ENCODE measurements at regions not wholly inside any gene's neighbourhood (a gene's known extent, or its start where the extent isn't known, plus 50 kb on each side); places are given as distances from the start of the nearest gene placed in this dataset.

- Histone ChIP-seq H3K9me3 (peaks cover 0 to 3% (median 0%) of the 10 kb centered on the region in 4 donors), H3K4me1 (no peaks in the 10 kb centered on the region), H3K4me3 (no peak overlapping the region), H3K27me3 (no peaks in the 10 kb centered on the region), H3K27ac (replicated peaks in 1 of 4) (no peak overlapping the region), H3K36me3 (no peaks in the 10 kb centered on the region)
- TF ChIP-seq POLR2A (IDR thresholded peaks at IDR 0.05; ENCODE audit: low read depth) = no peak
- no peak for TF ChIP-seq POLR2AphosphoS5 (IDR thresholded peaks at IDR 0.05)
- TF ChIP-seq EP300 (IDR thresholded peaks at IDR 0.05) = no peak
- no peak for TF ChIP-seq CTCF (IDR thresholded peaks at IDR 0.05)
- intact Hi-C loops (cut with DNase I) = no loop called here
- 76% methylated on average over 2 of the region's 2 CpGs for WGBS
- DNase-seq (ENCODE audit: extremely low spot score) = no peak
Observed at GRCh38 chr13:58446979-58447378, 815.4 kb downstream of the PCDH17 start.

DNA sequence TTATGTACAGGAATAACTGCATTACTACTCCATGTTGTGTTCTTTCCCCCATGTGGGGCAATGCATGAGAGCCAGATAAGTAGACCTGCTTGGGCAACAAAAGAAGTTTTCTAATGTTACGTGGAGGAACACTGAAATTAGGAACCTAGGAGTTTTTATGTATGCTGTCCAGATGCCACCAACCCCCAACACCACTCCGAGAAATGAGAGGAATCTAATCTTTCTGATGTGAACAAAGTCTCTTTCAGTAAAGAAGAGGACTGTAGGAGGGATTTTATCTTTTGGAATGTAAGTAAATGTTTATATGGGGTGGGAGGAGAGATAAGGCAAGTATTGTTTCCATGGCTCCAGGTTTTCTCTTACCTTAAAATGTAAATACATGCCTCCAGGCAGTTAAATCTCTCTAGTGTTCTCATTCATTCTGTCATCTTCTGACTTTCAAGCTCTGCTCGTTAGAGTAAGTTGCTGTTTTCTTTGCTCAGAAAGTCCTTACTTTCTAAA, 820.6 kb downstream of the PCDH17 start:
- DNase-seq (ENCODE audit: extremely low spot score) = no peak
- intact Hi-C loops (cut with DNase I) = no loop called here
- peaks cover 0 to 11% (median 0%) of the 10 kb centered on the region in 4 donors for H3K9me3 ChIP-seq
- WGBS = 56% methylated on average over 3 of the region's 3 CpGs
- H3K27me3 ChIP-seq = no peaks in the 10 kb centered on the region
- no peaks in the 10 kb centered on the region for H3K36me3 ChIP-seq
- TF ChIP-seq CTCF (IDR thresholded peaks at IDR 0.05) = no peak
- no peak for TF ChIP-seq EP300 (IDR thresholded peaks at IDR 0.05)
- no peak for TF ChIP-seq POLR2A (IDR thresholded peaks at IDR 0.05; ENCODE audit: low read depth)
- no peak for TF ChIP-seq POLR2AphosphoS5 (IDR thresholded peaks at IDR 0.05)
- H3K4me3 ChIP-seq = no peak overlapping the region
- H3K27ac ChIP-seq (replicated peaks in 1 of 4) = no peak overlapping the region
- H3K4me1 ChIP-seq = no peaks in the 10 kb centered on the region

DNA sequence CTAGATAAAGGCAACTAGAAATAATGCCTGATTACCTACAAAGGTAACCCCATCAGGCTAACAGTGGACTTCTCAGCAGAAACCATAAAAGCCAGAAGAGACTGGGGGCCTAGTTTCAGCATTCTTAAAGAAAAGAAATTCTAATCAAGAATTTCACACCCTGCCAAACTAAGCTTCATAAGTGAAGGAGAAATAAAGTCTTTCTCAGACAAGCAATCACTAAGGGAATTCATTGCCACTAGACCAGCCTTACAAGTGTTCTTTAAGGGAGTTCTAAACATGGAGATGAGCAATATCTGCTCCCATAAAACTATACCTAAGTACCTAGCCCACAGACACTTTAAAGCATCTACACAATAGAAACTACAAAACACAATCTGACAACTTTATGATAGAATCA, 823.5 kb downstream of the PCDH17 start:
- DNase-seq (ENCODE audit: extremely low spot score) = no peak
- H3K27me3 ChIP-seq = no peaks in the 10 kb centered on the region
- H3K4me1 ChIP-seq = no peaks in the 10 kb centered on the region
- H3K36me3 ChIP-seq = no peaks in the 10 kb centered on the region
- H3K4me3 ChIP-seq = no peak overlapping the region
- H3K9me3 ChIP-seq = peaks cover 0 to 11% (median 0%) of the 10 kb centered on the region in 4 donors
- TF ChIP-seq POLR2AphosphoS5 (IDR thresholded peaks at IDR 0.05) = no peak
- TF ChIP-seq EP300 (IDR thresholded peaks at IDR 0.05) = no peak
- TF ChIP-seq CTCF (IDR thresholded peaks at IDR 0.05) = no peak
- TF ChIP-seq POLR2A (IDR thresholded peaks at IDR 0.05; ENCODE audit: low read depth) = no peak
- H3K27ac ChIP-seq (replicated peaks in 1 of 4) = no peak overlapping the region
- intact Hi-C loops (cut with DNase I) = no loop called here

DNA sequence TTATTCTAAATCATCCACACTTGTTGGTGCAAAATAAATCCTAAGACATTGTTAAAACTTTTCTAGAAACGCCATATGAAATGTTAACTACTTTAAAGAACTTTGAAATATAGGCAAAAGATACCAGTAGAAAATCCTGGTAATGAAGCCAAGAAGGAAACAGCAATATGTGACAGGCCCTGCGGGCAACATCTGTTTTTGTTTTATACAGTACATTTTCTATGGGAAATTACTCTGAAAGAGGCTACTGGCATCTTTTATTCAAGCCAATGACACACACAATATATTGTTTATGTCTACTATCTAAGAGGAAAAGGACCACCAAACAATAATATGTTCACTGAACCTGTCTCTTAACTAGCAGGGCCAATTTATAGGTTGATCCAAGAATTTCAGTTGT, 829.7 kb downstream of the PCDH17 start:
- TF ChIP-seq POLR2A (IDR thresholded peaks at IDR 0.05; ENCODE audit: low read depth) (no peak), EP300 (IDR thresholded peaks at IDR 0.05) (no peak), CTCF (IDR thresholded peaks at IDR 0.05) (no peak), POLR2AphosphoS5 (IDR thresholded peaks at IDR 0.05) (no peak)
- H3K4me1 ChIP-seq = no peaks in the 10 kb centered on the region
- H3K27me3 ChIP-seq = no peaks in the 10 kb centered on the region
- no peak overlapping the region for H3K27ac ChIP-seq (replicated peaks in 1 of 4)
- intact Hi-C loops (cut with DNase I) = no loop called here
- WGBS = 52% methylated on average over 2 of the region's 2 CpGs
- H3K9me3 ChIP-seq = no peaks in the 10 kb centered on the region
- DNase-seq (ENCODE audit: extremely low spot score) = no peak
- no peak overlapping the region for H3K4me3 ChIP-seq
- H3K36me3 ChIP-seq = no peaks in the 10 kb centered on the region

DNA sequence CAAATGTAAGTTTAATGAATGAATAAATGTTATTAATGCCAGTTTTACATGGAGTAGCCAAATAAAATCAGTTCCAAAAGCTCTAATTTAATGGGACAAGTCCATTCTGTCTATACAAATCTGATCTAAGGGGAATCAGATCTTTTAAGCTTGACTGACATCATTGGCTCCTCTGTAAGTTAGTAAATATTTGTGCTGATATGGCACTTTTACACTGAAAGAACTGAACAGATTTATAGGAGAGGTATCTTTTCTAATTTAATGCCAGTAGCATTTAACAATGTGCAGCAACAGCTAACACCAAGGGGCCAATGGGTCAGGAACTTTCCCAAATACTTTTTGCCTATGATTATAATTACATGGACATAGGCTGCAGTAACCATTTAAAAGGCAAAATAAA, 832.3 kb downstream of the PCDH17 start:
- no peaks in the 10 kb centered on the region for H3K4me1 ChIP-seq
- no peak for TF ChIP-seq EP300 (IDR thresholded peaks at IDR 0.05)
- no peak for TF ChIP-seq POLR2A (IDR thresholded peaks at IDR 0.05; ENCODE audit: low read depth)
- intact Hi-C loops (cut with DNase I) = no loop called here

More for the DNA sequence above, 832.3 kb downstream of the PCDH17 start:
- Histone ChIP-seq H3K27ac (replicated peaks in 1 of 4) (no peak overlapping the region), H3K36me3 (no peaks in the 10 kb centered on the region), H3K9me3 (no peaks in the 10 kb centered on the region), H3K27me3 (no peaks in the 10 kb centered on the region), H3K4me3 (no peak overlapping the region)
- DNase-seq (ENCODE audit: extremely low spot score) = no peak
